Erythroblast (primary cell): ENCODE measurements at regions not wholly inside any gene's neighbourhood (a gene's known extent, or its start where the extent isn't known, plus 50 kb on each side); places are given as distances from the start of the nearest gene placed in this dataset.
"Not testable (repeated sequence)": the region's sequence is repeated elsewhere in the genome, so short reads cannot be mapped to it uniquely, and the experiment has no call there.

ENCODE experiments used
- DNase-seq, 2 experiments: peaks; one replicate each; lab custom pipeline; 2025; lab: John Stamatoyannopoulos, UW
- GATA1 ChIP-seq: IDR thresholded peaks from 2 replicates; pipeline ENCODE4 v1.6.1; 2011; ENCODE audit warnings: low read depth, mild to moderate bottlenecking, control low read depth, low read length, moderate library complexity
- POLR2A ChIP-seq: IDR thresholded peaks from 2 replicates; pipeline ENCODE4 v1.6.1; 2011; ENCODE audit warnings: mild to moderate bottlenecking, low read length

GRCh38 chr1:200263203-200263602 lies 146.6 kb downstream of the ZNF281 start:
- TF ChIP-seq GATA1, result no peak
- TF ChIP-seq POLR2A, result no peak

GRCh38 chr1:200262326-200262965 lies 147.4 kb downstream of the ZNF281 start:
- TF ChIP-seq GATA1, result no peak
- no peak for DNase-seq

More at GRCh38 chr1:200263203-200263602, 146.6 kb downstream of the ZNF281 start:
- DNase-seq, result no peak

- no peak for DNase-seq
- TF ChIP-seq GATA1 (no peak), POLR2A (no peak)
Measured at GRCh38 chr1:200260597-200261335, 149.1 kb downstream of the ZNF281 start.

GRCh38 chr1:200258447-200259375 lies 151.1 kb downstream of the ZNF281 start:
- DNase-seq, result peak; percentile 7 to 10
- no peak for TF ChIP-seq POLR2A
- TF ChIP-seq GATA1, result no peak

GRCh38 chr1:200257235-200257634 lies 152.6 kb downstream of the ZNF281 start:
- DNase-seq, result no peak
- TF ChIP-seq POLR2A, result no peak
- no peak for TF ChIP-seq GATA1

GRCh38 chr1:200254602-200255001 lies 155.2 kb downstream of the ZNF281 start:
- DNase-seq, result not testable (repeated sequence)

GRCh38 chr1:200253774-200254495 lies 155.9 kb downstream of the ZNF281 start:
- no peak for TF ChIP-seq GATA1
- no peak for TF ChIP-seq POLR2A
- DNase-seq, result no peak

GRCh38 chr1:200252531-200252930 lies 157.3 kb downstream of the ZNF281 start:
- DNase-seq, result no peak

GRCh38 chr1:200250469-200250868 lies 159.4 kb downstream of the ZNF281 start:
- TF ChIP-seq POLR2A (no peak), GATA1 (no peak)
- DNase-seq, result no peak

More at GRCh38 chr1:200252531-200252930, 157.3 kb downstream of the ZNF281 start:
- TF ChIP-seq POLR2A (no peak), GATA1 (no peak)

GRCh38 chr1:200248541-200248940 lies 161.3 kb downstream of the ZNF281 start:
- no peak for TF ChIP-seq POLR2A
- TF ChIP-seq GATA1, result no peak
- no peak for DNase-seq

GRCh38 chr1:200247518-200247917 lies 162.3 kb downstream of the ZNF281 start:
- DNase-seq, result no peak
- TF ChIP-seq GATA1 (no peak), POLR2A (no peak)

GRCh38 chr1:200245473-200245872 lies 164.4 kb downstream of the ZNF281 start:
- TF ChIP-seq GATA1 (no peak), POLR2A (no peak)
- peak; percentile 62 to 68 for DNase-seq

- no peak for DNase-seq
Measured at GRCh38 chr1:200243042-200243437, 166.8 kb downstream of the ZNF281 start.

More at GRCh38 chr1:200243042-200243437, 166.8 kb downstream of the ZNF281 start:
- TF ChIP-seq POLR2A, result no peak
- no peak for TF ChIP-seq GATA1
